A204.1 (cell line): ENCODE measurements at regions not wholly inside any gene's neighbourhood (a gene's known extent, or its start where the extent isn't known, plus 50 kb on each side); places are given as distances from the start of the nearest gene placed in this dataset.
"Not testable (repeated sequence)": the region's sequence is repeated elsewhere in the genome, so short reads cannot be mapped to it uniquely, and the experiment has no call there.

Experiments used
- FAIRE-seq: peaks from 2 replicates; lab custom pipeline; 2012; peaks lifted over from hg19 to GRCh38; lab: Jason Lieb, UNC

GRCh38 chr6:85747093-85747492 lies 104.4 kb upstream of the SYNCRIP start:
- FAIRE-seq, result no peak

GRCh38 chr6:85744433-85744970 lies 101.8 kb upstream of the SYNCRIP start:
- FAIRE-seq, result no peak

GRCh38 chr6:85726206-85726605 lies 83.5 kb upstream of the SYNCRIP start:
- FAIRE-seq, result peak; percentile 96

GRCh38 chr6:85715797-85716196 lies 73.1 kb upstream of the SYNCRIP start:
- no peak for FAIRE-seq

- no peak for FAIRE-seq
Observed at GRCh38 chr6:85714893-85715530, 72.3 kb upstream of the SYNCRIP start.

- no peak for FAIRE-seq
Observed at GRCh38 chr6:85712346-85712745, 69.7 kb upstream of the SYNCRIP start.

GRCh38 chr6:85707515-85708145 lies 64.9 kb upstream of the SYNCRIP start:
- FAIRE-seq, result not testable (repeated sequence)

GRCh38 chr6:85706272-85706671 lies 63.6 kb upstream of the SYNCRIP start:
- FAIRE-seq, result no peak

- FAIRE-seq, result no peak
Observed at GRCh38 chr6:85705220-85705619, 62.5 kb upstream of the SYNCRIP start.

GRCh38 chr6:85703406-85703805 lies 60.7 kb upstream of the SYNCRIP start:
- FAIRE-seq, result no peak
